WTC11 (cell line): ENCODE measurements at regions not wholly inside any gene's neighbourhood (a gene's known extent, or its start where the extent isn't known, plus 50 kb on each side); places are given as distances from the start of the nearest gene placed in this dataset.

ENCODE experiments used
- ATAC-seq: fragments of 200-7000 bp; cut with Tn5 transposase; 2 replicates; pipeline ENCODE4 v1.10.0; 2021; ENCODE audit warnings: mild to moderate bottlenecking, moderate library complexity
- CTCF ChIA-PET: fragments of 300-600 bp; sonication (Branson Sonifier 250); formaldehyde crosslinking; loops from one replicate; lab custom pipeline; 2021; ENCODE audit warnings: antibody characterized with exemption; lab: Charles Lee
- POLR2A ChIA-PET: fragments of 350-600 bp; sonication (Branson Sonifier 250); formaldehyde crosslinking; loops from one replicate; lab custom pipeline; 2021; ENCODE audit warnings: antibody characterized with exemption; lab: Charles Lee
- DNase-seq: peaks from one replicate; pipeline ENCODE4 v3.0.0; 2021; ENCODE audit warnings: low spot score
- H3K27ac Mint-ChIP-seq: 2 replicates; pipeline ENCODE4 v1.8.0; 2021; ENCODE audit warnings: mixed read lengths
- H3K27me3 Mint-ChIP-seq: 2 replicates; pipeline ENCODE4 v1.8.0; 2021; ENCODE audit warnings: low read depth, mild to moderate bottlenecking, moderate library complexity, mixed read lengths
- H3K36me3 Mint-ChIP-seq: 2 replicates; pipeline ENCODE4 v1.8.0; 2021; ENCODE audit warnings: mixed read lengths
- H3K4me1 Mint-ChIP-seq: 2 replicates; pipeline ENCODE4 v1.8.0; 2022; ENCODE audit warnings: mixed read lengths
- H3K4me3 Mint-ChIP-seq: 2 replicates; pipeline ENCODE4 v1.8.0; 2021; ENCODE audit warnings: mild to moderate bottlenecking, moderate library complexity, mixed read lengths
- H3K9me3 Mint-ChIP-seq: 2 replicates; pipeline ENCODE4 v1.8.0; 2021; ENCODE audit warnings: mixed read lengths
- ELF4 ChIP-seq: sonication (generic); formaldehyde crosslinking; IDR thresholded peaks from 2 replicates; pipeline ENCODE4 v1.8.1; 2022; ENCODE audit warnings: low read depth, mild to moderate bottlenecking, moderate library complexity, missing genetic modification reagents
- EMX1 ChIP-seq: fragments of 250-450 bp; sonication (Bioruptor Pico); IDR thresholded peaks from 2 replicates; pipeline ENCODE4 v1.8.0; 2021; ENCODE audit warnings: mild to moderate bottlenecking
- FOXJ3 ChIP-seq: sonication (generic); formaldehyde crosslinking; IDR thresholded peaks from 2 replicates; pipeline ENCODE4 v1.9.0; 2021; ENCODE audit warnings: missing genetic modification reagents, mild to moderate bottlenecking, borderline replicate concordance
- GRHL2 ChIP-seq: fragments of 250-450 bp; sonication (Bioruptor Pico); IDR thresholded peaks from 2 replicates; pipeline ENCODE4 v1.8.0; 2022; ENCODE audit warnings: mild to moderate bottlenecking, moderate library complexity; ENCODE audit not compliant: insufficient replicate concordance, severe bottlenecking
- HMGA2 ChIP-seq: fragments of 250-450 bp; sonication (Bioruptor Pico); IDR thresholded peaks from 2 replicates; pipeline ENCODE4 v1.4.0; 2021; ENCODE audit warnings: mild to moderate bottlenecking, moderate library complexity
- IRF2 ChIP-seq: sonication (generic); formaldehyde crosslinking; IDR thresholded peaks from 2 replicates; pipeline ENCODE4 v1.8.0; 2022; ENCODE audit warnings: low read depth, missing genetic modification reagents, borderline replicate concordance
- MXD4 ChIP-seq: fragments of 250-450 bp; sonication (Bioruptor Pico); IDR thresholded peaks from 2 replicates; pipeline ENCODE4 v1.8.0; 2021; ENCODE audit warnings: mild to moderate bottlenecking, moderate library complexity, borderline replicate concordance
- SMAD4 ChIP-seq: sonication (generic); formaldehyde crosslinking; IDR thresholded peaks from 2 replicates; pipeline ENCODE4 v1.8.0; 2022; ENCODE audit warnings: mild to moderate bottlenecking, missing genetic modification reagents
- SOX15 ChIP-seq: fragments of 250-450 bp; sonication (Bioruptor Pico); IDR thresholded peaks from 2 replicates; pipeline ENCODE4 v1.9.0; 2021; ENCODE audit warnings: mild to moderate bottlenecking
- STAT6 ChIP-seq: sonication (generic); formaldehyde crosslinking; conservative IDR thresholded peaks from 2 replicates; pipeline ENCODE4 v1.8.1; 2023; ENCODE audit warnings: mild to moderate bottlenecking, low read depth, missing genetic modification reagents, moderate library complexity
- TEAD1 ChIP-seq: sonication (generic); formaldehyde crosslinking; IDR thresholded peaks from 2 replicates; pipeline ENCODE4 v1.8.0; 2022; ENCODE audit warnings: mild to moderate bottlenecking, missing genetic modification reagents
- TEAD4 ChIP-seq: sonication (generic); formaldehyde crosslinking; IDR thresholded peaks from 2 replicates; pipeline ENCODE4 v1.8.0; 2022; ENCODE audit warnings: mild to moderate bottlenecking, missing genetic modification reagents
- TP53 ChIP-seq: sonication (generic); formaldehyde crosslinking; IDR thresholded peaks from 2 replicates; pipeline ENCODE4 v1.8.1; 2023; ENCODE audit warnings: mild to moderate bottlenecking, missing genetic modification reagents
- ZBTB21 ChIP-seq: sonication (generic); formaldehyde crosslinking; IDR thresholded peaks from 2 replicates; pipeline ENCODE4 v1.8.1; 2023; ENCODE audit warnings: mild to moderate bottlenecking, missing genetic modification reagents, borderline replicate concordance
- ZNF121 ChIP-seq: sonication (generic); formaldehyde crosslinking; IDR thresholded peaks from 2 replicates; pipeline ENCODE4 v1.8.0; 2023; ENCODE audit warnings: missing genetic modification reagents
- ZNF138 ChIP-seq: sonication (generic); formaldehyde crosslinking; conservative IDR thresholded peaks from 2 replicates; pipeline ENCODE4 v1.8.1; 2022; ENCODE audit warnings: mild to moderate bottlenecking, moderate library complexity, missing genetic modification reagents
- ZNF232 ChIP-seq: sonication (generic); formaldehyde crosslinking; IDR thresholded peaks from 2 replicates; pipeline ENCODE4 v1.8.0; 2022; ENCODE audit warnings: mild to moderate bottlenecking, missing genetic modification reagents
- ZNF263 ChIP-seq: sonication (generic); formaldehyde crosslinking; IDR thresholded peaks from 2 replicates; pipeline ENCODE4 v1.8.1; 2022; ENCODE audit warnings: low read depth, mild to moderate bottlenecking, moderate library complexity, missing genetic modification reagents
- ZNF423 ChIP-seq: fragments of 250-450 bp; sonication (Bioruptor Pico); IDR thresholded peaks from 2 replicates; pipeline ENCODE4 v2.1.2; 2022; ENCODE audit warnings: mild to moderate bottlenecking, moderate library complexity
- ZSCAN18 ChIP-seq: fragments of 250-450 bp; sonication (Bioruptor Pico); IDR thresholded peaks from 2 replicates; pipeline ENCODE4 v2.1.2; 2022; ENCODE audit warnings: mild to moderate bottlenecking, moderate library complexity
- TF ChIP-seq, protein P1 (sequence below): fragments of 250-450 bp; sonication (Bioruptor Pico); IDR thresholded peaks from 2 replicates; pipeline ENCODE4 v1.9.0; 2021; ENCODE audit warnings: mild to moderate bottlenecking, borderline replicate concordance
- TF ChIP-seq, protein P2 (sequence below): fragments of 250-450 bp; sonication (Bioruptor Pico); IDR thresholded peaks from 2 replicates; pipeline ENCODE4 v1.9.0; 2021; ENCODE audit warnings: moderate library complexity, mild to moderate bottlenecking, inconsistent platforms, borderline replicate concordance

GRCh38 chr3:115341208-115341607, 194.1 kb upstream of the ZBTB20 start:
- H3K4me3 Mint-ChIP-seq: no peak overlapping the region
- TF ChIP-seq STAT6 (CRISPR knock-in tag) (no peak), ZNF263 (CRISPR knock-in tag) (no peak), ZSCAN18 (no peak), ZNF232 (CRISPR knock-in tag) (no peak), FOXJ3 (CRISPR knock-in tag) (no peak), GRHL2 (no peak), MXD4 (no peak), ZNF423 (no peak), IRF2 (CRISPR knock-in tag) (no peak), HMGA2 (CRISPR knock-in tag) (no peak), SOX15 (CRISPR knock-in tag) (no peak), ELF4 (CRISPR knock-in tag) (no peak), SMAD4 (CRISPR knock-in tag) (no peak)
- TF ChIP-seq, protein P1, sequence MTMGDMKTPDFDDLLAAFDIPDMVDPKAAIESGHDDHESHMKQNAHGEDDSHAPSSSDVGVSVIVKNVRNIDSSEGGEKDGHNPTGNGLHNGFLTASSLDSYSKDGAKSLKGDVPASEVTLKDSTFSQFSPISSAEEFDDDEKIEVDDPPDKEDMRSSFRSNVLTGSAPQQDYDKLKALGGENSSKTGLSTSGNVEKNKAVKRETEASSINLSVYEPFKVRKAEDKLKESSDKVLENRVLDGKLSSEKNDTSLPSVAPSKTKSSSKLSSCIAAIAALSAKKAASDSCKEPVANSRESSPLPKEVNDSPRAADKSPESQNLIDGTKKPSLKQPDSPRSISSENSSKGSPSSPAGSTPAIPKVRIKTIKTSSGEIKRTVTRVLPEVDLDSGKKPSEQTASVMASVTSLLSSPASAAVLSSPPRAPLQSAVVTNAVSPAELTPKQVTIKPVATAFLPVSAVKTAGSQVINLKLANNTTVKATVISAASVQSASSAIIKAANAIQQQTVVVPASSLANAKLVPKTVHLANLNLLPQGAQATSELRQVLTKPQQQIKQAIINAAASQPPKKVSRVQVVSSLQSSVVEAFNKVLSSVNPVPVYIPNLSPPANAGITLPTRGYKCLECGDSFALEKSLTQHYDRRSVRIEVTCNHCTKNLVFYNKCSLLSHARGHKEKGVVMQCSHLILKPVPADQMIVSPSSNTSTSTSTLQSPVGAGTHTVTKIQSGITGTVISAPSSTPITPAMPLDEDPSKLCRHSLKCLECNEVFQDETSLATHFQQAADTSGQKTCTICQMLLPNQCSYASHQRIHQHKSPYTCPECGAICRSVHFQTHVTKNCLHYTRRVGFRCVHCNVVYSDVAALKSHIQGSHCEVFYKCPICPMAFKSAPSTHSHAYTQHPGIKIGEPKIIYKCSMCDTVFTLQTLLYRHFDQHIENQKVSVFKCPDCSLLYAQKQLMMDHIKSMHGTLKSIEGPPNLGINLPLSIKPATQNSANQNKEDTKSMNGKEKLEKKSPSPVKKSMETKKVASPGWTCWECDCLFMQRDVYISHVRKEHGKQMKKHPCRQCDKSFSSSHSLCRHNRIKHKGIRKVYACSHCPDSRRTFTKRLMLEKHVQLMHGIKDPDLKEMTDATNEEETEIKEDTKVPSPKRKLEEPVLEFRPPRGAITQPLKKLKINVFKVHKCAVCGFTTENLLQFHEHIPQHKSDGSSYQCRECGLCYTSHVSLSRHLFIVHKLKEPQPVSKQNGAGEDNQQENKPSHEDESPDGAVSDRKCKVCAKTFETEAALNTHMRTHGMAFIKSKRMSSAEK (CRISPR knock-in tag): no peak
- TF ChIP-seq, protein P2, sequence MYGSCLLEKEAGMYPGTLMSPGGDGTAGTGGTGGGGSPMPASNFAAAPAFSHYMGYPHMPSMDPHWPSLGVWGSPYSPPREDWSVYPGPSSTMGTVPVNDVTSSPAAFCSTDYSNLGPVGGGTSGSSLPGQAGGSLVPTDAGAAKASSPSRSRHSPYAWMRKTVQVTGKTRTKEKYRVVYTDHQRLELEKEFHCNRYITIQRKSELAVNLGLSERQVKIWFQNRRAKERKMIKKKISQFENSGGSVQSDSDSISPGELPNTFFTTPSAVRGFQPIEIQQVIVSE (CRISPR knock-in tag): no peak
- TF ChIP-seq, all 79 proteins: peak for 0
- ATAC-seq (no peak), DNase-seq (no peak)
- Mint-ChIP-seq H3K27me3 (no peaks in the 10 kb centered on the region), H3K4me1 (peaks cover 24% of the 10 kb centered on the region), H3K9me3 (no peaks in the 10 kb centered on the region), H3K27ac (peak overlapping the region; percentile 21; the same call in 1 of the 2 replicates), H3K36me3 (no peaks in the 10 kb centered on the region)
- CTCF ChIA-PET: no interaction called here
- POLR2A ChIA-PET: no interaction called here

DNA sequence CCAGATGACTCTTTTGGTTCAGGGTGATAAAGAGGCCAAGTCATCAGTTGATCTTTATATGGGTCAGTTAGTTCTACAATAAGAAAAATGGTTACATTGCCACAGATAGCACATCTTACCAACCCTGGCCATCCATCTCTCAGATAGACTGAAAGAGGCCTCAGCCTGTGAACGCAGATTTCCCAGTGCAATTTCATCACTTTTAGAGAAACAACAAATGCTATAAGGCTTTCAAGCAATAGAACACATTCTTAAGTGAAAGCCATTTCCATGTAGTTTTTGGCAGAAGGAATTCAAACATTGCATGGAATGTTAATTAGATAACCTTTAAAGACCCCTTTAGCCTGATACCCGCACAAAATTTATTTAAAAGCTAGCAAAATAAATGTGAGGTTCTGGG, 200.6 kb upstream of the ZBTB20 start:
- Mint-ChIP-seq H3K27me3 (no peaks in the 10 kb centered on the region), H3K4me1 (peaks cover 47% of the 10 kb centered on the region)

More for the DNA sequence above, 200.6 kb upstream of the ZBTB20 start:
- POLR2A ChIA-PET: interaction anchor here (0.5 kb wide), 1 partner anchor 436 kb away, joined by 3 read pairs; no protein-coding TSS in a partner anchor
- DNase-seq: no peak
- H3K27ac Mint-ChIP-seq: no peak overlapping the region; the same call in 1 of the 2 replicates
- CTCF ChIA-PET: no interaction called here
- TF ChIP-seq TEAD4 (CRISPR knock-in tag) (no peak), ZNF232 (CRISPR knock-in tag) (no peak), EMX1 (CRISPR knock-in tag) (no peak), ZNF138 (CRISPR knock-in tag) (no peak), TP53 (CRISPR knock-in tag) (no peak), ZBTB21 (CRISPR knock-in tag) (no peak), ZNF121 (CRISPR knock-in tag) (no peak), STAT6 (CRISPR knock-in tag) (no peak), TEAD1 (CRISPR knock-in tag) (no peak)
- TF ChIP-seq, all 79 proteins: peak for 0
- no peak for ATAC-seq
- peaks cover 13% of the 10 kb centered on the region for H3K9me3 Mint-ChIP-seq
- peaks cover 7% of the 10 kb centered on the region for H3K36me3 Mint-ChIP-seq
- H3K4me3 Mint-ChIP-seq: no peak overlapping the region
